BE2C (cell line): ENCODE measurements at regions not wholly inside any gene's neighbourhood (a gene's known extent, or its start where the extent isn't known, plus 50 kb on each side); places are given as distances from the start of the nearest gene placed in this dataset.
A peak's percentile ranks its signal among the peaks of the same experiment; 100 is the strongest.

Source experiments
- DNase-seq: peaks from one replicate; pipeline ENCODE4 v3.0.0-alpha.2; 2020
- H3K27me3 ChIP-seq: fragments of 250-450 bp; sonication (Bioruptor Pico); 2 replicates; pipeline ENCODE4 v1.5.1; 2020; ENCODE audit warnings: mild to moderate bottlenecking
- H3K36me3 ChIP-seq: fragments of 250-450 bp; sonication (Bioruptor Pico); 2 replicates; pipeline ENCODE4 v1.5.1; 2020; ENCODE audit warnings: mild to moderate bottlenecking
- H3K4me1 ChIP-seq: fragments of 250-450 bp; sonication (Bioruptor Pico); 2 replicates; pipeline ENCODE4 v1.5.1; 2020
- H3K4me3 ChIP-seq: 2 replicates; pipeline ENCODE4 v1.5.1; 2011; ENCODE audit warnings: low read depth, low read length
- H3K9me3 ChIP-seq: fragments of 250-450 bp; sonication (Bioruptor Pico); 2 replicates; pipeline ENCODE4 v1.5.1; 2020
- TF ChIP-seq, protein P1 (sequence below): IDR thresholded peaks from 2 replicates; pipeline ENCODE4 v1.5.1; 2012; ENCODE audit warnings: mild to moderate bottlenecking, low read depth, low read length

DNA sequence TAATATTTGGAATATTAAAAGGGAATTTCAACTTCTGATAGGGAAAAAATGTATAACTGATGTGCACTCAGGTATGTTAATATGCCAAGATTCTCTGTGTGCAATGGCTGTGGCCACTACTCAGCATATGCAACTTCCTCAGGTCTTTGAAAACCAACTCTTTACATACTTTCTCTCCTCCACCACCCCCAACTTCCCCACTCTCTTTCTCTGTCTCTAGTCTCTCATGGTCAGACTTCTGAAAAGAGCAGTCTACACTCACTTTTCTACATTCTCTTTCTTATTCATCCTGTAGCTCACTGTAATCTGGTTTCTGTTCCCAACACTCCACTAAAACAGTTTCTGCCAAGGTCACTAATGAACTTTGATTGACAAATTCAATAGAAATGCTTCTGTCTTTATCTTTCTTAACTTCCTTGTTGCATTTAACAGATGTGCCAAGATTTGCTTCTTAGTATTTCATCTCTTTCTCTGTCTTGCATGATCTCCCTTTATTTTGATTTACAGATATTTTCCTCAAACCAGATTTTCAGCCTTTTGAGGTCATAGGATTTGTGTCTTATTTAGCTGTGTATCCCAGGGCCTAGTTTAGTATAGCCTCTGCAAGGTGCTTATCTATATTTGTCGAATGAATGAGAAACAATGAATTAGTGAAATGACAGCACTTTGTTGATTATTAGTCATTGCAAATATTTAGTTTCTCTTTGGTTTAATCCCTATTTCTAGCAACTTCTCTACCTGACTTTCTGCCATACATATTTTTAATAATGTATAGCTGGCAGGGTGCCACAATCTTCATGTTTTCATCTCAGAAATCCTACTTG is 168.9 kb downstream of the LMO4 start:
- TF ChIP-seq, protein P1, sequence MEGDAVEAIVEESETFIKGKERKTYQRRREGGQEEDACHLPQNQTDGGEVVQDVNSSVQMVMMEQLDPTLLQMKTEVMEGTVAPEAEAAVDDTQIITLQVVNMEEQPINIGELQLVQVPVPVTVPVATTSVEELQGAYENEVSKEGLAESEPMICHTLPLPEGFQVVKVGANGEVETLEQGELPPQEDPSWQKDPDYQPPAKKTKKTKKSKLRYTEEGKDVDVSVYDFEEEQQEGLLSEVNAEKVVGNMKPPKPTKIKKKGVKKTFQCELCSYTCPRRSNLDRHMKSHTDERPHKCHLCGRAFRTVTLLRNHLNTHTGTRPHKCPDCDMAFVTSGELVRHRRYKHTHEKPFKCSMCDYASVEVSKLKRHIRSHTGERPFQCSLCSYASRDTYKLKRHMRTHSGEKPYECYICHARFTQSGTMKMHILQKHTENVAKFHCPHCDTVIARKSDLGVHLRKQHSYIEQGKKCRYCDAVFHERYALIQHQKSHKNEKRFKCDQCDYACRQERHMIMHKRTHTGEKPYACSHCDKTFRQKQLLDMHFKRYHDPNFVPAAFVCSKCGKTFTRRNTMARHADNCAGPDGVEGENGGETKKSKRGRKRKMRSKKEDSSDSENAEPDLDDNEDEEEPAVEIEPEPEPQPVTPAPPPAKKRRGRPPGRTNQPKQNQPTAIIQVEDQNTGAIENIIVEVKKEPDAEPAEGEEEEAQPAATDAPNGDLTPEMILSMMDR: no peak
- Histone ChIP-seq H3K9me3 (no peaks in the 10 kb centered on the region), H3K27me3 (no peaks in the 10 kb centered on the region), H3K36me3 (no peaks in the 10 kb centered on the region), H3K4me1 (no peaks in the 10 kb centered on the region), H3K4me3 (no peak overlapping the region)
- DNase-seq: no peak

DNA sequence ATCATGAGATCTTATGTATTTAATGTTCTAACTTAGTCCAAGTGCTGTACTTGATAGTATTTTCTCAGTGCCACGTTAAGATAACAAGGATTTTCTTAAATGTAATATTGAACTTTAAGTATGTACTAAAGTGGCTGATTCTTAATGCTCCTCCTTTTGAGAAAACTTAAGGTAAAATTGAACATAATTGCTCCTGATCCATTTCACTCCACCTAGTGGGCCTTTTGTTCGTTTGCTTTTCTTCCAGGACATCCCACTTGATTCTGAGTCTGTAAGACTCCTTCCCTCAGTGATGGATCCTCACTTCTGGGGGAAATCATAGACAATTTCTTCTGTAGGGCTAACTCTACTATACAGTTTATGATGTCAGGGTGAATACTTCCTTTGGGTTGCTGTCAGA is 173.1 kb downstream of the LMO4 start:
- no peak overlapping the region for H3K4me3 ChIP-seq
- no peaks in the 10 kb centered on the region for H3K36me3 ChIP-seq
- DNase-seq: no peak
- H3K27me3 ChIP-seq: no peaks in the 10 kb centered on the region
- H3K9me3 ChIP-seq: no peaks in the 10 kb centered on the region
- TF ChIP-seq, protein P1: 0 out of 2 replicates have a peak, but pooled peaks have one; percentile 4
- no peaks in the 10 kb centered on the region for H3K4me1 ChIP-seq

DNA sequence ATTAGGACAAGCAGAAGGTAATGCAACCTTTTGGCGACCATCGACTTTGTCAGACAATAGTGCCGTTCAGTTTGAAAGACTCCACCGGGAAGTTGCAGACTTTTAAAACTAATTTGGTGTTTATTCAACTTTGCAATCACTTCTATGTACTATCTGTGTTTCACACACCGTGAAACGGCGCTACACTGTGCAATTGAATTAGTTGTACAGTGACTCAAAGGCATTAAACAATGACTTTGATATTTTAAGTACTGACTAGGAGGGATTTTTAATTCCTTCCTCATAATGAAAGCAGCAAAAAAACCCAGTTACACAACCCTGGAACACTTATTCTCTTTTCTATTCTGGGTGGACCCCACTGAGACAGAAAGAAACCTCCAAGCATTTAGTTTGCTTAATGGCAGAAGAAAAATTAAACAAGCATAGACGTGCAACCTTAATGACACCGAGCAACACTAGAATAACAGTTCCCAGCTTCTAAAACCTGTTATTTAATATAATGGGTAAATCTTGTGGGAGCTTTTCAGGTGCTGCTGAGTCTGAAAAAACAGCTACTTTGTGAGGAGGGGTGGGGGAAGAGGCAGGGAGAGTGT is 176.8 kb downstream of the LMO4 start:
- TF ChIP-seq, protein P1: no peak
- Histone ChIP-seq H3K4me1 (no peaks in the 10 kb centered on the region), H3K4me3 (no peak overlapping the region), H3K9me3 (no peaks in the 10 kb centered on the region), H3K36me3 (no peaks in the 10 kb centered on the region), H3K27me3 (no peaks in the 10 kb centered on the region)
- no peak for DNase-seq

DNA sequence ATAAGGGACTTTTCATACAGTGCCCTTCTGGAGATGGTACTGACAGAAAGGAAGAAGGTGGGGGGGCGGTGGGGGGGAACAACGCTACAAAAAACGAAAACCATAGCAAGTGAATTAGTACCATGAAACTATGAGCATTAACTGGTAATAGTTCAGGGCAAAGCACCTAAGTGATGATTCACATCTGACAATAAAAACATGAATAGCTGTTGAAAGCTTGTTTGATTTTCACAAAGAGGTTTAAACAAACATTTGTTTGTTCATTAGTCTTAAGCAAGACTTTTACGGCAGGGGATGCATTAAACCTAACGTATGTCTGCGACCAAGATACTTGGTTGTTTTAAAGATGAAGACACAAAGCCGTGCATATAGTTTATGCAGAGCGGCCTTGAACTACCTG is 177.5 kb downstream of the LMO4 start:
- Histone ChIP-seq H3K36me3 (no peaks in the 10 kb centered on the region), H3K9me3 (no peaks in the 10 kb centered on the region), H3K4me1 (no peaks in the 10 kb centered on the region), H3K27me3 (no peaks in the 10 kb centered on the region), H3K4me3 (no peak overlapping the region)
- no peak for DNase-seq
- TF ChIP-seq, protein P1: no peak

DNA sequence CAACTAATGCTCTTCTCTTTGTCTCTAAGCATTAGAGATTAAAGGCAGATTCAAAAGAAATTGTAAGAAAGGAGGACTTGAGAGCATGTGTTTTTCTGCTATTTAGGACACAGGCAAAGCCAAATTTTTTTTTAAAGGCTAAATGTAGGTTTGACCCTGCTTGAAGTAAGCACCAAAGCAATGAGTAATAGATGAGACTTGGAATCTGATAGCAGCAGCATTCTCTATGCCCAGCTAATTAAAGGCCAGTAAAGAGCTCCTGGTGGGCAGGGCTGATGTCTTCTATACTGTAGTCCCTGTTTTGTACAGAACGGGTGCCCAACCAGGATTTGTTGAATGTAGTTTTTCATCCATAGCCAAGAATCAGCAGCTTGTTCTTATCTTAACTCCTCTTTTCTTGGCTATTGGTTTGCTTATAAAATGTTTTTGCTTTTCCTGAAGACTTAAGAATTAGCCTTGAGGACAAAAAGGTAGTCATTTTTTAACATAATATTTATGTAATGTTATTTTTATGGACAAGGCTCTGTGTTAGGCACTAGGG is 179.6 kb downstream of the LMO4 start:
- Histone ChIP-seq H3K4me3 (no peak overlapping the region), H3K4me1 (no peaks in the 10 kb centered on the region), H3K9me3 (no peaks in the 10 kb centered on the region), H3K36me3 (no peaks in the 10 kb centered on the region), H3K27me3 (no peaks in the 10 kb centered on the region)
- no peak for DNase-seq
- TF ChIP-seq, protein P1: no peak

DNA sequence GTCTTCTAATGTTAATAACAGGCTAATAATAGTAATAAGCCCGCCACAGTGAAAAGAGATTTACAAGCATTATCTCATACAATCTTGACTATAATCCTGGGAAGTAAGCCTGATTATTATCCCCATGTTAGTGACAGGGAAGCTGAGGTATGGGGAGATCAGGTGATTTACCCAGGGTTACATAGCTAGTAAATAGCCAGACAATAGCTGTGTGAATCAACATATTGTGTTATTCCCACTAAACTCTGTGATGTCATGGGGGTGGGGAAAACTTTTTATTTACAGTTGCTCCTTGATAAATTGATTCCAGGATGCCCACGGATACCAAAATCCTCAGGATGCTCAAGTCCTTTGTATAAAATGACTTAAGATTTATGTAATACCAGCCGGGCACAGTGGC is 181.9 kb downstream of the LMO4 start:
- no peaks in the 10 kb centered on the region for H3K9me3 ChIP-seq
- H3K4me1 ChIP-seq: no peaks in the 10 kb centered on the region
- no peaks in the 10 kb centered on the region for H3K36me3 ChIP-seq
- TF ChIP-seq, protein P1: no peak
- no peak for DNase-seq
- H3K4me3 ChIP-seq: no peak overlapping the region
- no peaks in the 10 kb centered on the region for H3K27me3 ChIP-seq
